OCI-LY3 (cell line): ENCODE measurements at regions not wholly inside any gene's neighbourhood (a gene's known extent, or its start where the extent isn't known, plus 50 kb on each side); places are given as distances from the start of the nearest gene placed in this dataset.

Experiments
- H2AFZ ChIP-seq: fragments of 200-600, 300-600 bp; shearing (Covaris generic); 2 replicates; pipeline ENCODE4 v1.6.0; 2014; ENCODE audit warnings: antibody characterized with exemption, low read depth, low read length
- H3K27ac ChIP-seq: fragments of 200-600, 300-600 bp; sonication (generic); 2 replicates; pipeline ENCODE4 v1.5.1; 2014; ENCODE audit warnings: mild to moderate bottlenecking, low read length, moderate library complexity, mixed read lengths
- H3K27me3 ChIP-seq: fragments of 200-600, 300-600 bp; sonication (generic); 2 replicates; pipeline ENCODE4 v1.6.1; 2014; ENCODE audit warnings: low read depth, low read length, mixed read lengths
- H3K36me3 ChIP-seq: fragments of 200-600, 300-600 bp; sonication (generic); replicated peaks from 2 replicates; pipeline ENCODE3; 2014; ENCODE audit warnings: low read depth, low read length, mixed read lengths
- H3K4me1 ChIP-seq: fragments of 300-600, 200-600 bp; sonication (generic); 2 replicates; pipeline ENCODE4 v1.6.1; 2014; ENCODE audit warnings: low read length, mixed read lengths
- H3K4me2 ChIP-seq: fragments of 200-600, 300-600 bp; sonication (generic); 2 replicates; pipeline ENCODE4 v1.6.1; 2014; ENCODE audit warnings: low read length, mixed read lengths
- H3K4me3 ChIP-seq: fragments of 300-600, 200-600 bp; sonication (generic); 2 replicates; pipeline ENCODE4 v1.5.1; 2014; ENCODE audit warnings: antibody characterized with exemption, mild to moderate bottlenecking, low read length, moderate library complexity
- H3K79me2 ChIP-seq: fragments of 300-600, 200-600 bp; shearing (Covaris generic); 2 replicates; pipeline ENCODE4 v1.6.1; 2014; ENCODE audit warnings: mild to moderate bottlenecking, low read length, mixed read lengths
- H3K9ac ChIP-seq: fragments of 300-600, 200-600 bp; shearing (Covaris generic); 2 replicates; pipeline ENCODE4 v1.6.0; 2014; ENCODE audit warnings: mild to moderate bottlenecking, low read length, moderate library complexity
- H3K9me3 ChIP-seq: fragments of 200-600, 300-600 bp; shearing (Covaris generic); 2 replicates; pipeline ENCODE4 v1.6.1; 2014; ENCODE audit warnings: low read length, mixed read lengths; ENCODE audit not compliant: insufficient read depth
- H4K20me1 ChIP-seq: fragments of 200-600, 300-600 bp; sonication (generic); 2 replicates; pipeline ENCODE4 v1.6.1; 2016; ENCODE audit warnings: low read length, mixed read lengths; ENCODE audit not compliant: insufficient read depth
- EZH2phosphoT487 ChIP-seq: fragments of 200-600 bp; shearing (Covaris generic); IDR thresholded peaks from 2 replicates; pipeline ENCODE4 v1.6.1; 2018; ENCODE audit warnings: antibody characterized with exemption, mixed run types, low read depth
- TF ChIP-seq, protein P1 (sequence below): fragments of 200-600, 300-600 bp; sonication (generic); IDR thresholded peaks from 2 replicates; pipeline ENCODE4 v1.5.1; 2014; ENCODE audit warnings: antibody characterized with exemption, low read length, low read depth

GRCh38 chr1:72489801-72490200 lies 207.5 kb upstream of the NEGR1 start:
- H3K4me1 ChIP-seq = no peaks in the 10 kb centered on the region
- H3K9me3 ChIP-seq = no peaks in the 10 kb centered on the region
- H3K27ac ChIP-seq = no peak overlapping the region
- H3K4me2 ChIP-seq = no peak overlapping the region
- H3K4me3 ChIP-seq = no peak overlapping the region
- H3K27me3 ChIP-seq = no peaks in the 10 kb centered on the region
- H4K20me1 ChIP-seq = no peaks in the 10 kb centered on the region
- no peak overlapping the region for H2AFZ ChIP-seq
- TF ChIP-seq EZH2phosphoT487 = no peak
- TF ChIP-seq, protein P1, sequence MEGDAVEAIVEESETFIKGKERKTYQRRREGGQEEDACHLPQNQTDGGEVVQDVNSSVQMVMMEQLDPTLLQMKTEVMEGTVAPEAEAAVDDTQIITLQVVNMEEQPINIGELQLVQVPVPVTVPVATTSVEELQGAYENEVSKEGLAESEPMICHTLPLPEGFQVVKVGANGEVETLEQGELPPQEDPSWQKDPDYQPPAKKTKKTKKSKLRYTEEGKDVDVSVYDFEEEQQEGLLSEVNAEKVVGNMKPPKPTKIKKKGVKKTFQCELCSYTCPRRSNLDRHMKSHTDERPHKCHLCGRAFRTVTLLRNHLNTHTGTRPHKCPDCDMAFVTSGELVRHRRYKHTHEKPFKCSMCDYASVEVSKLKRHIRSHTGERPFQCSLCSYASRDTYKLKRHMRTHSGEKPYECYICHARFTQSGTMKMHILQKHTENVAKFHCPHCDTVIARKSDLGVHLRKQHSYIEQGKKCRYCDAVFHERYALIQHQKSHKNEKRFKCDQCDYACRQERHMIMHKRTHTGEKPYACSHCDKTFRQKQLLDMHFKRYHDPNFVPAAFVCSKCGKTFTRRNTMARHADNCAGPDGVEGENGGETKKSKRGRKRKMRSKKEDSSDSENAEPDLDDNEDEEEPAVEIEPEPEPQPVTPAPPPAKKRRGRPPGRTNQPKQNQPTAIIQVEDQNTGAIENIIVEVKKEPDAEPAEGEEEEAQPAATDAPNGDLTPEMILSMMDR = no peak
- no peaks in the 10 kb centered on the region for H3K36me3 ChIP-seq
- no peaks in the 10 kb centered on the region for H3K79me2 ChIP-seq
- no peak overlapping the region for H3K9ac ChIP-seq

GRCh38 chr1:72485801-72486200 lies 203.5 kb upstream of the NEGR1 start:
- Histone ChIP-seq H3K4me1 (no peaks in the 10 kb centered on the region), H3K9me3 (no peaks in the 10 kb centered on the region), H3K4me3 (no peak overlapping the region), H3K36me3 (no peaks in the 10 kb centered on the region), H3K79me2 (no peaks in the 10 kb centered on the region), H3K9ac (no peak overlapping the region), H3K4me2 (no peak overlapping the region), H3K27ac (no peak overlapping the region), H3K27me3 (no peaks in the 10 kb centered on the region), H2AFZ (no peak overlapping the region), H4K20me1 (no peaks in the 10 kb centered on the region)
- TF ChIP-seq, protein P1 = no peak
- TF ChIP-seq EZH2phosphoT487 = no peak

DNA sequence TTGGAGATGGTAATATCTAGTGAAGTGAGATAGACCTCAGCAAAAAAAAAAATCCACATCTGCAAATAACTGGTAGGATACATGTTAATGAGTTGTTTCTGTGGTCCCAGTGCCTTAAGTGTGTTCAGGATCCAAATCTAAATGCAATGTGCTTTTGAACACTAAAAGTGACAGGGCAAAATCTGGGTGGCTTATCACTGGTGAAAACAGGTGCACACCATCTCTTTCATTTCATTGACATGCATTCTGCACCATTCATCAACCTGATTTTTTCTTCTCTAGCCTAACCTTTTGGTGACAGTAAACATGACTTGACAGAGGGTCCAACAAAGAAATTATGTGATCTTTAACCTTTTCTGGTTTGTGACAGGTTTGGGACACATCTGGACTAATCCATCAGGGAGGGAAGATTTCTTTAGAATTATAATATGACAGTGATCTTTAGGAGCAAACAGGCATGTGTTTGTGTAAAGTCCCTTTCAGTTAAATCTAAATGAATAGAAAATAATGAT lies 201.6 kb upstream of the NEGR1 start:
- H3K4me3 ChIP-seq = no peak overlapping the region
- H3K9me3 ChIP-seq = no peaks in the 10 kb centered on the region

GRCh38 chr1:72482736-72483413 lies 200.5 kb upstream of the NEGR1 start:
- no peak for TF ChIP-seq EZH2phosphoT487
- TF ChIP-seq, protein P1 = no peak
- Histone ChIP-seq H3K79me2 (no peaks in the 10 kb centered on the region), H3K27ac (no peak overlapping the region), H2AFZ (no peak overlapping the region), H4K20me1 (no peaks in the 10 kb centered on the region), H3K9me3 (no peaks in the 10 kb centered on the region), H3K4me3 (no peak overlapping the region), H3K27me3 (no peaks in the 10 kb centered on the region), H3K36me3 (no peaks in the 10 kb centered on the region), H3K4me2 (no peak overlapping the region), H3K9ac (no peak overlapping the region), H3K4me1 (no peaks in the 10 kb centered on the region)

More for the DNA sequence above, 201.6 kb upstream of the NEGR1 start:
- no peak overlapping the region for H3K4me2 ChIP-seq
- no peak overlapping the region for H2AFZ ChIP-seq
- no peak overlapping the region for H3K9ac ChIP-seq
- no peaks in the 10 kb centered on the region for H3K36me3 ChIP-seq
- no peak overlapping the region for H3K27ac ChIP-seq
- H4K20me1 ChIP-seq = no peaks in the 10 kb centered on the region
- H3K79me2 ChIP-seq = no peaks in the 10 kb centered on the region
- no peak for TF ChIP-seq EZH2phosphoT487
- TF ChIP-seq, protein P1 = no peak
- no peaks in the 10 kb centered on the region for H3K27me3 ChIP-seq
- no peaks in the 10 kb centered on the region for H3K4me1 ChIP-seq
